ENCODE measurements at regions not wholly inside any gene's neighbourhood (a gene's known extent, or its start where the extent isn't known, plus 50 kb on each side); places are given as distances from the start of the nearest gene placed in this dataset.

GRCh38 chr16:62678796-62679195, 642.6 kb upstream of the CDH8 start:
- Histone ChIP-seq H3K27me3 (ENCODE audit: control insufficient read depth, low read length) (no peaks in the 10 kb centered on the region), H3K4me1 (ENCODE audit: control insufficient read depth, low read length) (no peaks in the 10 kb centered on the region), H3K36me3 (ENCODE audit: control insufficient read depth, low read length) (no peaks in the 10 kb centered on the region), H3K79me2 (ENCODE audit: control insufficient read depth, low read length) (no peaks in the 10 kb centered on the region), H3K4me3 (ENCODE audit: low read length) (no peak overlapping the region), H3K27ac (ENCODE audit: low read depth, low read length) (no peak overlapping the region), H4K20me1 (ENCODE audit: control insufficient read depth, insufficient read depth, low read depth, low read length) (no peaks in the 10 kb centered on the region), H3K4me2 (ENCODE audit: low read length) (no peak overlapping the region), H3K9me2 (replicated peaks; ENCODE audit: control insufficient read depth, low read length) (no peaks in the 10 kb centered on the region), H3F3A (ENCODE audit: control insufficient read depth, insufficient read depth) (no peaks in the 10 kb centered on the region), H3K9me3 (ENCODE audit: control insufficient read depth, insufficient read depth, low read length) (peaks cover 8% of the 10 kb centered on the region; the same call in 1 of the 2 replicates)
- TF ChIP-seq EZH2phosphoT487 (IDR thresholded peaks at IDR 0.05; ENCODE audit: borderline replicate concordance, low read length) (no peak), CTCF (IDR thresholded peaks at IDR 0.05; ENCODE audit: low read depth, low read length, poor library complexity, severe bottlenecking) (no peak)

- Histone ChIP-seq H3K4me3 (ENCODE audit: low read length) (no peak overlapping the region), H3F3A (ENCODE audit: control insufficient read depth, insufficient read depth) (no peaks in the 10 kb centered on the region), H3K4me1 (ENCODE audit: control insufficient read depth, low read length) (no peaks in the 10 kb centered on the region), H3K36me3 (ENCODE audit: control insufficient read depth, low read length) (no peaks in the 10 kb centered on the region), H3K9me3 (ENCODE audit: control insufficient read depth, insufficient read depth, low read length) (peaks cover 8% of the 10 kb centered on the region; the same call in 1 of the 2 replicates), H4K20me1 (ENCODE audit: control insufficient read depth, insufficient read depth, low read depth, low read length) (no peaks in the 10 kb centered on the region), H3K27ac (ENCODE audit: low read depth, low read length) (no peak overlapping the region), H3K4me2 (ENCODE audit: low read length) (no peak overlapping the region), H3K27me3 (ENCODE audit: control insufficient read depth, low read length) (no peaks in the 10 kb centered on the region), H3K9me2 (replicated peaks; ENCODE audit: control insufficient read depth, low read length) (no peaks in the 10 kb centered on the region), H3K79me2 (ENCODE audit: control insufficient read depth, low read length) (no peaks in the 10 kb centered on the region)
- no peak for TF ChIP-seq CTCF (IDR thresholded peaks at IDR 0.05; ENCODE audit: low read depth, low read length, poor library complexity, severe bottlenecking)
- no peak for TF ChIP-seq EZH2phosphoT487 (IDR thresholded peaks at IDR 0.05; ENCODE audit: borderline replicate concordance, low read length)
Measured at GRCh38 chr16:62676306-62676705, 640.1 kb upstream of the CDH8 start.

- TF ChIP-seq EZH2phosphoT487 (IDR thresholded peaks at IDR 0.05; ENCODE audit: borderline replicate concordance, low read length) (no peak), CTCF (IDR thresholded peaks at IDR 0.05; ENCODE audit: low read depth, low read length, poor library complexity, severe bottlenecking) (no peak)
- no peaks in the 10 kb centered on the region for H3K4me1 ChIP-seq (ENCODE audit: control insufficient read depth, low read length)
- no peak overlapping the region for H3K4me2 ChIP-seq (ENCODE audit: low read length)
- H3K27me3 ChIP-seq (ENCODE audit: control insufficient read depth, low read length), result no peaks in the 10 kb centered on the region
- H3K36me3 ChIP-seq (ENCODE audit: control insufficient read depth, low read length), result no peaks in the 10 kb centered on the region
- no peak overlapping the region for H3K4me3 ChIP-seq (ENCODE audit: low read length)
- no peak overlapping the region for H3K27ac ChIP-seq (ENCODE audit: low read depth, low read length)
- H3K79me2 ChIP-seq (ENCODE audit: control insufficient read depth, low read length), result no peaks in the 10 kb centered on the region
- no peaks in the 10 kb centered on the region for H3K9me3 ChIP-seq (ENCODE audit: control insufficient read depth, insufficient read depth, low read length)
- H3K9me2 ChIP-seq (replicated peaks; ENCODE audit: control insufficient read depth, low read length), result no peaks in the 10 kb centered on the region
- no peaks in the 10 kb centered on the region for H3F3A ChIP-seq (ENCODE audit: control insufficient read depth, insufficient read depth)
- no peaks in the 10 kb centered on the region for H4K20me1 ChIP-seq (ENCODE audit: control insufficient read depth, insufficient read depth, low read depth, low read length)
Measured at GRCh38 chr16:62665269-62665668, 629.0 kb upstream of the CDH8 start.

All from DOHH2 (cell line).